H1 (cell line): ENCODE measurements at regions not wholly inside any gene's neighbourhood (a gene's known extent, or its start where the extent isn't known, plus 50 kb on each side); places are given as distances from the start of the nearest gene placed in this dataset.

Source experiments
- CTCF ChIA-PET: fragments of 300-600 bp; sonication (Branson Sonifier 250); formaldehyde crosslinking; loops from one replicate; lab custom pipeline; 2021; ENCODE audit not compliant: partially characterized antibody; lab: Charles Lee
- POLR2A ChIA-PET: fragments of 300-600 bp; sonication (Branson Sonifier 250); formaldehyde crosslinking; loops from one replicate; lab custom pipeline; 2021; ENCODE audit warnings: inconsistent platforms; ENCODE audit not compliant: partially characterized antibody; lab: Charles Lee
- DNase-seq, 2 experiments: peaks; one replicate each; pipeline versions ENCODE4 v3.0.0 to v3.0.0-alpha.2; 2010 to 2022; ENCODE audit warnings: low spot score in 2 of 2, low read depth in 1 of 2, mixed read lengths in 1 of 2
- FAIRE-seq: peaks from 2 replicates; lab custom pipeline; 2011; peaks lifted over from hg19 to GRCh38; lab: Jason Lieb, UNC
- H2AFZ ChIP-seq: 2 replicates; pipeline ENCODE4 v1.8.1; 2012; ENCODE audit warnings: low read length, inconsistent platforms
- H2AK5ac ChIP-seq: 2 replicates; pipeline ENCODE4 v1.6.1; 2013; ENCODE audit warnings: low read depth, low read length
- H2BK120ac ChIP-seq: replicated peaks from 2 replicates; pipeline ENCODE3; 2013; ENCODE audit warnings: low read depth, low read length, inconsistent platforms
- H2BK12ac ChIP-seq: 2 replicates; pipeline ENCODE4 v1.6.1; 2013; ENCODE audit warnings: low read depth, low read length
- H2BK15ac ChIP-seq: 2 replicates; pipeline ENCODE4 v1.6.1; 2013; ENCODE audit warnings: low read length
- H2BK20ac ChIP-seq: 2 replicates; pipeline ENCODE4 v1.6.1; 2013; ENCODE audit warnings: low read length
- H2BK5ac ChIP-seq: 2 replicates; pipeline ENCODE4 v1.6.1; 2013; ENCODE audit warnings: low read depth, low read length
- H3K14ac ChIP-seq: 2 replicates; pipeline ENCODE4 v1.6.1; 2013; ENCODE audit warnings: inconsistent platforms; ENCODE audit not compliant: insufficient read length
- H3K18ac ChIP-seq: 2 replicates; pipeline ENCODE4 v1.6.1; 2013; ENCODE audit warnings: low read length; ENCODE audit errors: extremely low read depth
- H3K23ac ChIP-seq: 2 replicates; pipeline ENCODE4 v1.6.1; 2013; ENCODE audit warnings: inconsistent platforms; ENCODE audit not compliant: insufficient read length
- H3K23me2 ChIP-seq: 2 replicates; pipeline ENCODE4 v1.6.1; 2013; ENCODE audit warnings: low read depth, low read length
- H3K27ac ChIP-seq: 2 replicates; pipeline ENCODE4 v1.6.1; 2011; ENCODE audit warnings: low read depth, low read length, inconsistent platforms
- H3K27me3 ChIP-seq, 4 experiments: replicated peaks in 1 of 4; 1 replicate in 1 of 4; 2 replicates in 3 of 4; pipeline versions ENCODE4 v1.6.1 to v1.8.1; 2011 to 2013; ENCODE audit warnings: low read length in 3 of 4, mild to moderate bottlenecking in 3 of 4, inconsistent platforms in 2 of 4, mixed read lengths in 2 of 4, moderate library complexity in 1 of 4; ENCODE audit not compliant: control insufficient read depth in 3 of 4, insufficient read depth in 3 of 4; ENCODE audit errors: extremely low read depth in 1 of 4
- H3K36me3 ChIP-seq, 4 experiments: 2 replicates each; pipeline versions ENCODE4 v1.6.1 to v1.8.1; 2011 to 2013; ENCODE audit warnings: mild to moderate bottlenecking in 4 of 4, low read length in 3 of 4, moderate library complexity in 2 of 4, control low read depth in 1 of 4, inconsistent platforms in 1 of 4; ENCODE audit not compliant: insufficient read depth in 4 of 4, control insufficient read depth in 2 of 4
- H3K4ac ChIP-seq: replicated peaks from 2 replicates; pipeline ENCODE3; 2013; ENCODE audit warnings: low read length, low read depth, mixed read lengths, inconsistent platforms; ENCODE audit not compliant: insufficient read length
- H3K4me1 ChIP-seq, 4 experiments: replicated peaks in 1 of 4; 1 replicate in 1 of 4; 2 replicates in 3 of 4; pipeline versions ENCODE4 v1.6.1 to v1.8.1; 2011 to 2013; ENCODE audit warnings: low read length in 3 of 4, inconsistent platforms in 2 of 4, mixed read lengths in 1 of 4; ENCODE audit not compliant: insufficient read depth in 4 of 4, control insufficient read depth in 3 of 4
- H3K4me2 ChIP-seq, 2 experiments: 2 replicates each; pipeline versions ENCODE4 v1.6.1 to v1.8.1; 2011 to 2013; ENCODE audit warnings: low read depth in 2 of 2, low read length in 2 of 2, control low read depth in 1 of 2, inconsistent platforms in 1 of 2, mild to moderate bottlenecking in 1 of 2; ENCODE audit not compliant: insufficient read depth in 1 of 2
- H3K4me3 ChIP-seq, 4 experiments: fragments of 200-600, 300-600 bp in 1 of 4; sonication (generic), shearing (Covaris generic), sonication (Bioruptor Twin) in 1 of 4; 2 replicates each; pipeline versions ENCODE4 v1.5.1 to v1.8.1; 2011 to 2016; ENCODE audit warnings: low read length in 4 of 4, low read depth in 3 of 4, control low read depth in 2 of 4, inconsistent platforms in 2 of 4, mild to moderate bottlenecking in 2 of 4, mixed read lengths in 1 of 4, moderate library complexity in 1 of 4; ENCODE audit not compliant: insufficient read depth in 2 of 4; ENCODE audit errors: extremely low read depth in 1 of 4
- H3K56ac ChIP-seq: replicated peaks from 2 replicates; pipeline ENCODE3; 2013; ENCODE audit warnings: low read depth, mild to moderate bottlenecking, mixed read lengths, low read length, inconsistent platforms; ENCODE audit not compliant: insufficient read length
- H3K79me1 ChIP-seq: 2 replicates; pipeline ENCODE4 v1.6.1; 2013; ENCODE audit warnings: low read depth, low read length, control low read depth
- H3K79me2 ChIP-seq, 2 experiments: 2 replicates each; pipeline versions ENCODE4 v1.6.1 to v1.8.1; 2012 to 2013; ENCODE audit warnings: low read length in 2 of 2, mild to moderate bottlenecking in 2 of 2, inconsistent platforms in 1 of 2; ENCODE audit not compliant: insufficient read depth in 2 of 2, control insufficient read depth in 1 of 2
- H3K9ac ChIP-seq, 4 experiments: replicated peaks in 1 of 4; 1 replicate in 1 of 4; 2 replicates in 3 of 4; pipeline versions ENCODE4 v1.6.1 to v1.8.1; 2011 to 2013; ENCODE audit warnings: low read depth in 3 of 4, low read length in 3 of 4, control low read depth in 2 of 4, mild to moderate bottlenecking in 2 of 4, moderate library complexity in 2 of 4, inconsistent platforms in 1 of 4; ENCODE audit errors: extremely low read depth in 1 of 4
- H3K9me3 ChIP-seq, 2 experiments: 2 replicates each; pipeline versions ENCODE4 v1.6.1 to v1.8.1; 2012 to 2013; ENCODE audit warnings: mild to moderate bottlenecking in 2 of 2, moderate library complexity in 2 of 2, control low read depth in 1 of 2, inconsistent platforms in 1 of 2, low read depth in 1 of 2, low read length in 1 of 2, mixed read lengths in 1 of 2; ENCODE audit not compliant: insufficient read depth in 2 of 2
- H4K20me1 ChIP-seq, 2 experiments: replicated peaks in 1 of 2; 2 replicates each; pipeline versions ENCODE3 to v1.8.1; 2011 to 2013; ENCODE audit warnings: inconsistent platforms in 2 of 2, low read length in 2 of 2, mild to moderate bottlenecking in 1 of 2; ENCODE audit not compliant: insufficient read depth in 2 of 2, control insufficient read depth in 1 of 2
- H4K5ac ChIP-seq: 2 replicates; pipeline ENCODE4 v1.6.1; 2013; ENCODE audit warnings: low read length, low read depth, mixed read lengths, inconsistent platforms; ENCODE audit not compliant: insufficient read length
- H4K8ac ChIP-seq: 2 replicates; pipeline ENCODE4 v1.8.0; 2013; ENCODE audit warnings: mild to moderate bottlenecking, moderate library complexity, low read length, inconsistent platforms; ENCODE audit not compliant: insufficient read depth; ENCODE audit errors: extremely low read depth
- H4K91ac ChIP-seq: replicated peaks from 2 replicates; pipeline ENCODE3; 2013; ENCODE audit warnings: low read length, mixed read lengths, inconsistent platforms; ENCODE audit not compliant: insufficient read length
- BRCA1 ChIP-seq: IDR thresholded peaks from 2 replicates; pipeline ENCODE4 v1.6.1; 2012; ENCODE audit warnings: low read depth, low read length, improper control_type of control experiment
- CBX8 ChIP-seq: fragments of 300-800, 300-1000 bp; sonication (generic); IDR thresholded peaks from 2 replicates; pipeline ENCODE4 v1.7.1; 2016; ENCODE audit warnings: low read depth, low read length, borderline replicate concordance
- CEBPB ChIP-seq: IDR thresholded peaks from 2 replicates; pipeline ENCODE4 v1.6.1; 2012; ENCODE audit warnings: low read depth, low read length
- CHD1 ChIP-seq: IDR thresholded peaks from 2 replicates; pipeline ENCODE4 v1.6.1; 2012; ENCODE audit warnings: low read depth, low read length, improper control_type of control experiment
- CHD2 ChIP-seq: IDR thresholded peaks from 2 replicates; pipeline ENCODE4 v1.6.1; 2012; ENCODE audit warnings: low read length, improper control_type of control experiment
- HDAC2 ChIP-seq, 2 experiments: fragments of 300-600 bp in 1 of 2; sonication (generic) in 1 of 2; IDR thresholded peaks; 2 replicates each; pipeline ENCODE4 v1.6.1; 2011 to 2012; ENCODE audit warnings: low read depth in 2 of 2, low read length in 2 of 2, mild to moderate bottlenecking in 2 of 2, moderate library complexity in 2 of 2, borderline replicate concordance in 1 of 2, inconsistent platforms in 1 of 2
- HDAC6 ChIP-seq: IDR thresholded peaks from one replicate; pipeline ENCODE4 v1.7.1; 2012; ENCODE audit warnings: low read depth, mild to moderate bottlenecking, inconsistent platforms, low read length, moderate library complexity
- KDM4A ChIP-seq: IDR thresholded peaks from one replicate; pipeline ENCODE4 v1.7.1; 2012; ENCODE audit warnings: low read depth, mild to moderate bottlenecking, moderate library complexity, low read length, inconsistent platforms; ENCODE audit not compliant: severe bottlenecking
- NRF1 ChIP-seq: IDR thresholded peaks from 2 replicates; pipeline ENCODE4 v1.6.1; 2011; ENCODE audit warnings: mild to moderate bottlenecking, low read depth, low read length, improper control_type of control experiment
- RXRA ChIP-seq: IDR thresholded peaks from 2 replicates; pipeline ENCODE4 v1.6.1; 2011; ENCODE audit warnings: low read depth, mild to moderate bottlenecking, low read length, moderate library complexity; ENCODE audit not compliant: insufficient read depth
- SP1 ChIP-seq: IDR thresholded peaks from 2 replicates; pipeline ENCODE4 v1.6.1; 2011; ENCODE audit warnings: low read depth, low read length
- TBP ChIP-seq: IDR thresholded peaks from 2 replicates; pipeline ENCODE4 v1.6.1; 2011; ENCODE audit warnings: low read depth, low read length, improper control_type of control experiment
- WGBS, 2 experiments: shearing (Covaris generic) in 1 of 2; methylation state at CpG; one replicate each; pipeline versions ENCODE4 v1.1.6 to v1.1.7; 2013 to 2015; ENCODE audit warnings: low lambda C conversion rate in 2 of 2, mixed read lengths in 2 of 2, inconsistent platforms in 1 of 2, low coverage in 1 of 2, missing lambda C conversion rate in 1 of 2; ENCODE audit not compliant: insufficient replicate concordance in 2 of 2, insufficient coverage in 1 of 2, insufficient read length in 1 of 2; ENCODE audit errors: extremely low coverage in 1 of 2, missing lambda C conversion rate in 1 of 2; 5-methylcytosine and 5-hydroxymethylcytosine counted together
- TF ChIP-seq, protein P1 (sequence below), 3 experiments: IDR thresholded peaks; 1 replicate in 2 of 3; 2 replicates in 1 of 3; pipeline versions ENCODE4 v1.5.1 to v1.6.1; 2011; ENCODE audit warnings: low read length in 3 of 3, mild to moderate bottlenecking in 3 of 3, inconsistent platforms in 2 of 3, low read depth in 1 of 3, moderate library complexity in 1 of 3; ENCODE audit not compliant: insufficient read depth in 1 of 3; ENCODE audit errors: control extremely low read depth in 1 of 3

DNA sequence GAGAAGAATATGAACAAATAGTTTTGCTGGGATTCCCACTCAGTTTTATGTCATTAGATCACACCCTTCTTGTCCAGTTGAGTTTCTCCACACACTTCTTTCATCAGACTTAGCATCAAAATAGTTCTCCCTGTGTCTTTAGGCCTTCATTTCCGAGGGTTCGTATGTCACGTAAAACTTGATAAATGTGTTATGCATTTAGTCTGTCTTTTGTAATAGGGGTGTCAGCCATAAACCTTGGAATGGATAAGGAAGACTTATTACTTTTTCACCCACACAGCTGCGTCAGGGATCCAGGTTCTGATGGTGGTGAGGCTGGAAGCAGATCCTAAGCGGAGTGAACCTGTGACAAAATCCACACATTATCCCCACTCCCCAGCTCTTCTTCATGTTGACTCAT lies 246.8 kb downstream of the CD83 start:
- no peak overlapping the region; the same call in 1 of the 2 replicates for H2BK20ac ChIP-seq
- H3K4ac ChIP-seq: no peak overlapping the region
- DNase-seq (no peak), FAIRE-seq (no peak)
- no peak overlapping the region for H3K56ac ChIP-seq
- no peak overlapping the region for H3K4me3 ChIP-seq
- H3K23ac ChIP-seq: no peak overlapping the region
- H2BK5ac ChIP-seq: no peak overlapping the region
- H4K91ac ChIP-seq: no peak overlapping the region
- ChIA-PET CTCF (interaction anchor here (0.8 to 1.0 kb wide), 2 partner anchors 43 to 47 kb away, joined by 3 read pairs; no protein-coding TSS in a partner anchor), POLR2A (no interaction called here)
- H2BK120ac ChIP-seq: peak overlapping the region; percentile 44
- no peak overlapping the region for H3K27ac ChIP-seq
- H4K8ac ChIP-seq: no peak overlapping the region
- no peaks in the 10 kb centered on the region for H4K20me1 ChIP-seq
- 88% methylated on average over 5 of the region's 5 CpGs; no CpG with 5 or more reads in 1 of the 2 experiments for WGBS, 2 experiments
- no peak overlapping the region for H2BK15ac ChIP-seq
- no peaks in the 10 kb centered on the region for H3K9me3 ChIP-seq
- no peaks in the 10 kb centered on the region for H3K23me2 ChIP-seq
- no peaks in the 10 kb centered on the region for H3K79me1 ChIP-seq
- no peaks in the 10 kb centered on the region for H3K79me2 ChIP-seq
- no peak overlapping the region for H4K5ac ChIP-seq
- no peaks in the 10 kb centered on the region for H3K36me3 ChIP-seq
- no peak overlapping the region for H3K14ac ChIP-seq
- no peak overlapping the region for H3K18ac ChIP-seq
- no peak overlapping the region for H2BK12ac ChIP-seq
- no peak overlapping the region for H2AFZ ChIP-seq
- no peaks in the 10 kb centered on the region for H3K27me3 ChIP-seq
- H2AK5ac ChIP-seq: no peak overlapping the region
- H3K4me2 ChIP-seq: no peak overlapping the region
- peaks cover 0 to 7% (median 2%) of the 10 kb centered on the region in 4 experiments; a peak in 3 of 7 replicates for H3K4me1 ChIP-seq
- H3K9ac ChIP-seq: no peak overlapping the region
- TF ChIP-seq BRCA1: no peak
- TF ChIP-seq CBX8: no peak
- no peak for TF ChIP-seq CHD1
- no peak for TF ChIP-seq HDAC2 (IDR thresholded peaks at IDR 0.05; ENCODE audit: borderline replicate concordance in 1 of 2, low read depth in 2 of 2, low read length in 2 of 2)
- no peak for TF ChIP-seq CEBPB
- TF ChIP-seq SP1: no peak
- TF ChIP-seq CHD2: no peak
- TF ChIP-seq KDM4A: no peak
- no peak for TF ChIP-seq TBP
- TF ChIP-seq, protein P1, sequence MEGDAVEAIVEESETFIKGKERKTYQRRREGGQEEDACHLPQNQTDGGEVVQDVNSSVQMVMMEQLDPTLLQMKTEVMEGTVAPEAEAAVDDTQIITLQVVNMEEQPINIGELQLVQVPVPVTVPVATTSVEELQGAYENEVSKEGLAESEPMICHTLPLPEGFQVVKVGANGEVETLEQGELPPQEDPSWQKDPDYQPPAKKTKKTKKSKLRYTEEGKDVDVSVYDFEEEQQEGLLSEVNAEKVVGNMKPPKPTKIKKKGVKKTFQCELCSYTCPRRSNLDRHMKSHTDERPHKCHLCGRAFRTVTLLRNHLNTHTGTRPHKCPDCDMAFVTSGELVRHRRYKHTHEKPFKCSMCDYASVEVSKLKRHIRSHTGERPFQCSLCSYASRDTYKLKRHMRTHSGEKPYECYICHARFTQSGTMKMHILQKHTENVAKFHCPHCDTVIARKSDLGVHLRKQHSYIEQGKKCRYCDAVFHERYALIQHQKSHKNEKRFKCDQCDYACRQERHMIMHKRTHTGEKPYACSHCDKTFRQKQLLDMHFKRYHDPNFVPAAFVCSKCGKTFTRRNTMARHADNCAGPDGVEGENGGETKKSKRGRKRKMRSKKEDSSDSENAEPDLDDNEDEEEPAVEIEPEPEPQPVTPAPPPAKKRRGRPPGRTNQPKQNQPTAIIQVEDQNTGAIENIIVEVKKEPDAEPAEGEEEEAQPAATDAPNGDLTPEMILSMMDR (IDR thresholded peaks at IDR 0.05; ENCODE audit: control extremely low read depth in 1 of 3, insufficient read depth in 1 of 3, low read depth in 1 of 3, low read length in 3 of 3): no peak
- no peak for TF ChIP-seq NRF1
- no peak for TF ChIP-seq RXRA
- TF ChIP-seq HDAC6: no peak
